ENCODE measurements at regions not wholly inside any gene's neighbourhood (a gene's known extent, or its start where the extent isn't known, plus 50 kb on each side); places are given as distances from the start of the nearest gene placed in this dataset.

- in situ Hi-C loops (cut with MboI; ENCODE audit: low sequenced_read_pairs): no loop called here
Observed at GRCh38 chr20:24149175-24149574, 160.6 kb upstream of the GGTLC1 start.

- in situ Hi-C loops (cut with MboI; ENCODE audit: low sequenced_read_pairs): no loop called here
Observed at GRCh38 chr20:24148372-24148771, 159.8 kb upstream of the GGTLC1 start.

- in situ Hi-C loops (cut with MboI; ENCODE audit: low sequenced_read_pairs): no loop called here
Observed at GRCh38 chr20:24147961-24148360, 159.4 kb upstream of the GGTLC1 start.

GRCh38 chr20:24147479-24147878 lies 158.9 kb upstream of the GGTLC1 start:
- in situ Hi-C loops (cut with MboI; ENCODE audit: low sequenced_read_pairs): no loop called here

GRCh38 chr20:24146231-24146634 lies 157.7 kb upstream of the GGTLC1 start:
- in situ Hi-C loops (cut with MboI; ENCODE audit: low sequenced_read_pairs): no loop called here

GRCh38 chr20:24144371-24144770 lies 155.8 kb upstream of the GGTLC1 start:
- in situ Hi-C loops (cut with MboI; ENCODE audit: low sequenced_read_pairs): no loop called here

GRCh38 chr20:24141111-24141510 lies 152.5 kb upstream of the GGTLC1 start:
- in situ Hi-C loops (cut with MboI; ENCODE audit: low sequenced_read_pairs): no loop called here

GRCh38 chr20:24139846-24140245 lies 151.3 kb upstream of the GGTLC1 start:
- in situ Hi-C loops (cut with MboI; ENCODE audit: low sequenced_read_pairs): no loop called here

GRCh38 chr20:24138951-24139350 lies 150.4 kb upstream of the GGTLC1 start:
- in situ Hi-C loops (cut with MboI; ENCODE audit: low sequenced_read_pairs): no loop called here

GRCh38 chr20:24138196-24138857 lies 149.7 kb upstream of the GGTLC1 start:
- in situ Hi-C loops (cut with MboI; ENCODE audit: low sequenced_read_pairs): no loop called here

- in situ Hi-C loops (cut with MboI; ENCODE audit: low sequenced_read_pairs): no loop called here
Observed at GRCh38 chr20:24136659-24137246, 148.2 kb upstream of the GGTLC1 start.

- in situ Hi-C loops (cut with MboI; ENCODE audit: low sequenced_read_pairs): no loop called here
Observed at GRCh38 chr20:24135781-24136180, 147.2 kb upstream of the GGTLC1 start.

GRCh38 chr20:24134930-24135329 lies 146.4 kb upstream of the GGTLC1 start:
- in situ Hi-C loops (cut with MboI; ENCODE audit: low sequenced_read_pairs): no loop called here

- in situ Hi-C loops (cut with MboI; ENCODE audit: low sequenced_read_pairs): no loop called here
Observed at GRCh38 chr20:24134284-24134683, 145.7 kb upstream of the GGTLC1 start.

GRCh38 chr20:24132246-24132645 lies 143.7 kb upstream of the GGTLC1 start:
- in situ Hi-C loops (cut with MboI; ENCODE audit: low sequenced_read_pairs): no loop called here

GRCh38 chr20:24131684-24132083 lies 143.1 kb upstream of the GGTLC1 start:
- in situ Hi-C loops (cut with MboI; ENCODE audit: low sequenced_read_pairs): no loop called here

GRCh38 chr20:24131281-24131680 lies 142.7 kb upstream of the GGTLC1 start:
- in situ Hi-C loops (cut with MboI; ENCODE audit: low sequenced_read_pairs): no loop called here

GRCh38 chr20:24129641-24130040 lies 141.1 kb upstream of the GGTLC1 start:
- in situ Hi-C loops (cut with MboI; ENCODE audit: low sequenced_read_pairs): no loop called here

- in situ Hi-C loops (cut with MboI; ENCODE audit: low sequenced_read_pairs): no loop called here
Observed at GRCh38 chr20:24124951-24125650, 136.5 kb upstream of the GGTLC1 start.

- in situ Hi-C loops (cut with MboI; ENCODE audit: low sequenced_read_pairs): no loop called here
Observed at GRCh38 chr20:24124003-24124402, 135.4 kb upstream of the GGTLC1 start.

- in situ Hi-C loops (cut with MboI; ENCODE audit: low sequenced_read_pairs): no loop called here
Observed at GRCh38 chr20:24118441-24119175, 130.0 kb upstream of the GGTLC1 start.

GRCh38 chr20:24118034-24118433 lies 129.5 kb upstream of the GGTLC1 start:
- in situ Hi-C loops (cut with MboI; ENCODE audit: low sequenced_read_pairs): no loop called here

All from HL-60/S4 treated with phorbol 12-myristate 13-acetate at 8.2 ng/mL for 4 days and 3 days (cell line).